ENCODE measurements at regions not wholly inside any gene's neighbourhood (a gene's known extent, or its start where the extent isn't known, plus 50 kb on each side); places are given as distances from the start of the nearest gene placed in this dataset.

DNA sequence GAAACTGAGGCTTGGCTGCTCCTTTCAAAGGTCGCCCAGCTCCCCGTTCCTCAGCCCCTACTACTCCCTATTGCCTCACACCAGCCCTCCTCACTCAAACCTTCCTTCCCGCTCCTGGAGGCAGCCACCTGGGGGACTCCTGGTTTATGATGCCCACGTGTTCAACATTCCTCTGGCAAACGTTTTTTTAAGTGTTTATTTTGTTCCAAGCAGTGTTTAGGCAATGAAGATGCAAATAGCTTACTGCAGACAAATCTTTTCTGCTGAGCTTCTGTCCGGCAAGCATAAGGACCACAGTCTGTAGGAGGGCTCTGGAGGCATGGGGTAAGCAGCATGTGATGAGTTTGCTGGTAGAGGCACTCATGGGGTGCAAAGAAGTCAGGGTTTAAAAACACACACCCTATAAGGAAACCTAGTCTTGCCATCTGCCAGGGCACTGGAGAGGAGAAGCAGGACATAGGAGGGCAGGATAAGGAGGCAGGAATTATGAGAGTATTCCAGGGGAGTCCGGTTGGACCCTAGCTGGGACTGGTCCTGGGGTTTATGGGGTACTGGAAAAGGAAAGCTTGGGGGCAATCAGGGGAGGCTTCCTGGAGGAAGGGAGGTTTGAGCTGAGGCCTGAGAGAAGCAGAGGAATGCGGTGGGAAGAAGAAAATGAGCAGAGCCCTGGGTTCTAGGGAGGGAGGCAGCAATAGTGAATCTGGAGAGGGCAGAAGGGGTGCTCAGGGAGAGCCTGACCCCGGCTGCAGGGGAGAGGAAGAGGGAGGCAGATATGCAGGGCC is 123.3 kb downstream of the NCOR2 start:
- no peak for DNase-seq
- TF ChIP-seq, protein P1, sequence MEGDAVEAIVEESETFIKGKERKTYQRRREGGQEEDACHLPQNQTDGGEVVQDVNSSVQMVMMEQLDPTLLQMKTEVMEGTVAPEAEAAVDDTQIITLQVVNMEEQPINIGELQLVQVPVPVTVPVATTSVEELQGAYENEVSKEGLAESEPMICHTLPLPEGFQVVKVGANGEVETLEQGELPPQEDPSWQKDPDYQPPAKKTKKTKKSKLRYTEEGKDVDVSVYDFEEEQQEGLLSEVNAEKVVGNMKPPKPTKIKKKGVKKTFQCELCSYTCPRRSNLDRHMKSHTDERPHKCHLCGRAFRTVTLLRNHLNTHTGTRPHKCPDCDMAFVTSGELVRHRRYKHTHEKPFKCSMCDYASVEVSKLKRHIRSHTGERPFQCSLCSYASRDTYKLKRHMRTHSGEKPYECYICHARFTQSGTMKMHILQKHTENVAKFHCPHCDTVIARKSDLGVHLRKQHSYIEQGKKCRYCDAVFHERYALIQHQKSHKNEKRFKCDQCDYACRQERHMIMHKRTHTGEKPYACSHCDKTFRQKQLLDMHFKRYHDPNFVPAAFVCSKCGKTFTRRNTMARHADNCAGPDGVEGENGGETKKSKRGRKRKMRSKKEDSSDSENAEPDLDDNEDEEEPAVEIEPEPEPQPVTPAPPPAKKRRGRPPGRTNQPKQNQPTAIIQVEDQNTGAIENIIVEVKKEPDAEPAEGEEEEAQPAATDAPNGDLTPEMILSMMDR (IDR thresholded peaks at IDR 0.05), result no peak
- Histone ChIP-seq H3K4me3 (no peak overlapping the region), H3K27ac (no peak overlapping the region), H3K9me3 (no peaks in the 10 kb centered on the region), H3K27me3 (no peaks in the 10 kb centered on the region), H3K36me3 (peaks cover 0 to 58% (median 45%) of the 10 kb centered on the region in 3 donors), H3K4me1 (peaks cover 0 to 26% (median 17%) of the 10 kb centered on the region in 4 donors)
- intact Hi-C loops (cut with DNase I; ENCODE audit: low total_unique reads), result no loop called here

DNA sequence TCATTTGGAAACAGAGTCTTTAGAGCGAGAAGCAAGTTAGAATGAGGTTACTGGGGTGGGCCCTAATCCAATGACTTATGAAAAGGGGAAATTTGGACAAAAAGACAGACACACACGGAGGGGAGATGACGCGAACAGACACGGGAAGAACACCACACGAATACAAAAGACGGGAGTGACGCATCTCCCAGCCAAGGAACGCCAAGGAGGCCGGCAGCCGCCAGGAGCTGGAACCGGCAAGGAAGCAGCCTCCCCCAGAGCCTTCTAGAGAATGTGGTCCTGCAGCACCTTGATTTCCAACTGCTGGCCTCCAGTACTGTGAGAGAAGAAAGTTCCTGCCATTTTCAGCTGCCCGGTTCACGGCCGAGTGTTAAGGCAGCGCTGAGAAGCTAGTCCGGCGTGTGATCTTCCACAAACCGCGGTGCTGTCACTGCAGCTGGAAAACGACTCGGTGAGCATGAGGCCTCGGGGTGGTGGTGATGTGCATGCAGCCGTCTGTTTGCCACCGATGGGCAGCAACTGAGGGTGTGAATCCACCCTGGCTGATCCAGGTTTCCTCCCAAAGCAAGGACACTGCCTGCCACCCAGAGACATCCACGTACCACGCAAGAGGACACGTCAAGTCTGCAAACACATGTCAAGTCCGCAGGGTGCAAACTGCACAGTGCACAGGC is 124.5 kb downstream of the NCOR2 start:
- peaks cover 0 to 26% (median 17%) of the 10 kb centered on the region in 4 donors for H3K4me1 ChIP-seq
- H3K9me3 ChIP-seq, result no peaks in the 10 kb centered on the region
- no peaks in the 10 kb centered on the region for H3K27me3 ChIP-seq
- H3K27ac ChIP-seq, result peak overlapping the region; percentile 31 to 56
- intact Hi-C loops (cut with DNase I; ENCODE audit: low total_unique reads), result no loop called here
- no peak overlapping the region for H3K4me3 ChIP-seq
- no peak for DNase-seq
- peaks cover 0 to 53% (median 38%) of the 10 kb centered on the region in 3 donors for H3K36me3 ChIP-seq
- TF ChIP-seq, protein P1 (IDR thresholded peaks at IDR 0.05), result no peak

DNA sequence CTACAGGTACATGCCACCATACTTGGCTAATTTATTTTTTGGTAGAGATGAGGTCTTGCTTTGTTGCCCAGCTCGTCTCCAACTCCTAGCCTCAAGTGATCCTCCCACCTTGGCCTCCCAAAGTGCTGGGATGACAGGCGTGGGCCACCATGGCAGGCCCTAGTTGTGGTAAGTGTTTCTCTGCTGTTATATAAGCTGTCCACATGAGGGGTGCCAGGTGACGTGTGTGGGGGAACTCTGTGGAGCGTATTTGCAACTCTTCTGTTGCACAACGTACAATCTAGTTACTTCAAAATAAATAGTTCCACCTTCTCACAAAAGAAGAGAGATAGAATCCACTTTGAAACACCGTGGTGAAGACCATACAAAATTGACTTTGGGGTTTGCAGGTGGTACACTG is 125.1 kb downstream of the NCOR2 start:
- Histone ChIP-seq H3K4me1 (peaks cover 0 to 26% (median 17%) of the 10 kb centered on the region in 4 donors), H3K27ac (peak overlapping the region; percentile 31 to 56), H3K36me3 (peaks cover 0 to 60% (median 43%) of the 10 kb centered on the region in 3 donors)

DNA sequence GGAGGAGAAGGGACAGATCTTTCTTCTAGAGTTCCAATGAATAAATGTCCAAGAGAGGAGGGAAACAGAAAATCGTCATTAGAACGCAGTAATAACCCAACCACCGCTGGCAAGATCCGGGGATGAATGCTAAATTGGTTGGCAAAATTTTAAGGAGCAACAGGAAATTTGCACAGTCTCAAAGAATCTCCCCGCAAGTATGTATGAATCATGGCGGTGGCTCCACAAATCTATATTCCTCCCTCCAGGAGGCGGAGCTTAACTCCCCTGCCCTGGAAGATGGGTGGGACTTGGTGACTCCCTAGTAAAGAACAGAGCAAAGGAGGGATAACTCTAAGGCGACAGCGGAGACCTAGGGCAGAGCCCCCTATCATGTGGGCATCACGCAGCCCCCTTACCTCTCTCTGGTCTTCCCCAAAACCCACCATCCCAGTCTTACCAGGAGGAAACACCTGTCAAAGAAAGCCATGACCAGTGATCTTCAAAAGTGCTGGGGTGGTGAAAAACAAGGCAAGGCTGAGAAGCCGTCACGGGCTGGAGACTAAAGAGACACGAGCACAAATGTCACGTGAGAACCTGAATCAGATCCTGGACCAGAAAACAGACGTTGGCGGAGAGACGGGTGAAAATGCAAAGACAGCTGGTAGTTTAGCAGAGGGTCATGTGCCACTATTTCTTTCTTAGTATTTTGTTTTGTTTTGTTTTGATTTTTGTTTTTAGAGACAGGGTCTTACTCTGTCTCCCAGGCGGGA is 125.8 kb downstream of the NCOR2 start:
- Histone ChIP-seq H3K9me3 (no peaks in the 10 kb centered on the region), H3K36me3 (peaks cover 0 to 66% (median 45%) of the 10 kb centered on the region in 3 donors)
- DNase-seq, result peak in 1 of 2 donors; percentile 75

More for the DNA sequence above, 125.1 kb downstream of the NCOR2 start:
- peak in 1 of 2 donors; percentile 63 for DNase-seq
- TF ChIP-seq, protein P1 (IDR thresholded peaks at IDR 0.05), result no peak
- intact Hi-C loops (cut with DNase I; ENCODE audit: low total_unique reads), result no loop called here
- no peaks in the 10 kb centered on the region for H3K27me3 ChIP-seq
- H3K9me3 ChIP-seq, result no peaks in the 10 kb centered on the region
- no peak overlapping the region for H3K4me3 ChIP-seq

DNA sequence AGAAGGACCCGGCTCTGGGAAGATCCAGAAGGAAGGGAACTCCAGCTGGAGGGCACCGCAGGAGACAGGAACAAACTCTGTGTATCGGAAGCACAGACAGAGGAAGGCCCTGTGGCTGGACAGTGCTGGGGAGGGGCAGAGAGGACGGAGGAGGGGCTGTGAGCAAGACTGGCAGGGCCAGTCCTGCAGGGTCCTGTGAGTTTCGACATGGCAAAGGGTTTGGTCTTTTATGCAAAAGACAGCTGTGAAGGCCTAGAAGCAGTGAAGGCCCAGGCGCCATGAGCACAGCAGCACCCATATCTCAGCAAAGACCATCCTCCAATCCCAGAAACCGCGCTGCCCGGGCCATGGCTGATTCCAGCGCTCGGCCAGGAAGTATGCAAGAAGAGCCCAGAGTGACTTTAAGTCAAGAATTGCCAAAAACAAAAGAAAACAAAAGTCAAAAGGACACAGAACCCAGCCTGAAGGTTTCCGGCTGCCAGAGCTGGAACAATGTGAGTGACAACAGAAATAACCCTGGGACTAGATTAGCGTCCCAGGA is 126.5 kb downstream of the NCOR2 start:
- Histone ChIP-seq H3K36me3 (peaks cover 0 to 67% (median 45%) of the 10 kb centered on the region in 3 donors), H3K27me3 (no peaks in the 10 kb centered on the region), H3K4me1 (peaks cover 0 to 26% (median 17%) of the 10 kb centered on the region in 4 donors), H3K9me3 (no peaks in the 10 kb centered on the region), H3K4me3 (no peak overlapping the region), H3K27ac (peak overlapping the region; percentile 31 to 56)
- TF ChIP-seq, protein P1 (IDR thresholded peaks at IDR 0.05), result no peak
- intact Hi-C loops (cut with DNase I; ENCODE audit: low total_unique reads), result no loop called here
- DNase-seq, result no peak

More for the DNA sequence above, 125.8 kb downstream of the NCOR2 start:
- Histone ChIP-seq H3K4me1 (peaks cover 0 to 26% (median 17%) of the 10 kb centered on the region in 4 donors), H3K4me3 (no peak overlapping the region), H3K27ac (peak overlapping the region; percentile 31 to 56), H3K27me3 (no peaks in the 10 kb centered on the region)
- intact Hi-C loops (cut with DNase I; ENCODE audit: low total_unique reads), result no loop called here
- TF ChIP-seq, protein P1 (IDR thresholded peaks at IDR 0.05), result no peak

Data from tibial artery (tissue), 4 donors.